SJSA1 (cell line): ENCODE measurements at regions not wholly inside any gene's neighbourhood (a gene's known extent, or its start where the extent isn't known, plus 50 kb on each side); places are given as distances from the start of the nearest gene placed in this dataset.

Experiments
- DNase-seq, 2 experiments: peaks; one replicate each; pipeline ENCODE4 v3.0.0-alpha.2; 2015 to 2020; ENCODE audit warnings: low spot score in 2 of 2, low read depth in 1 of 2
- H3K27ac ChIP-seq: fragments of 250-450 bp; sonication (Bioruptor Pico); 2 replicates; pipeline ENCODE4 v1.5.1; 2020; ENCODE audit warnings: mild to moderate bottlenecking, moderate library complexity
- H3K27me3 ChIP-seq: fragments of 250-450 bp; sonication (Bioruptor Pico); replicated peaks from 2 replicates; pipeline ENCODE4 v1.5.1; 2020; ENCODE audit warnings: mild to moderate bottlenecking, moderate library complexity
- H3K36me3 ChIP-seq: fragments of 250-450 bp; sonication (Bioruptor Pico); 2 replicates; pipeline ENCODE4 v1.5.1; 2020; ENCODE audit warnings: mild to moderate bottlenecking
- H3K4me1 ChIP-seq: fragments of 250-450 bp; sonication (Bioruptor Pico); replicated peaks from 2 replicates; pipeline ENCODE4 v1.6.1; 2021; ENCODE audit warnings: mild to moderate bottlenecking
- H3K4me3 ChIP-seq: fragments of 250-450 bp; sonication (Bioruptor Pico); 2 replicates; pipeline ENCODE4 v1.5.1; 2020; ENCODE audit warnings: mild to moderate bottlenecking
- H3K9me3 ChIP-seq: fragments of 250-450 bp; sonication (Bioruptor Pico); replicated peaks from 2 replicates; pipeline ENCODE4 v1.5.1; 2020; ENCODE audit warnings: mild to moderate bottlenecking

DNA sequence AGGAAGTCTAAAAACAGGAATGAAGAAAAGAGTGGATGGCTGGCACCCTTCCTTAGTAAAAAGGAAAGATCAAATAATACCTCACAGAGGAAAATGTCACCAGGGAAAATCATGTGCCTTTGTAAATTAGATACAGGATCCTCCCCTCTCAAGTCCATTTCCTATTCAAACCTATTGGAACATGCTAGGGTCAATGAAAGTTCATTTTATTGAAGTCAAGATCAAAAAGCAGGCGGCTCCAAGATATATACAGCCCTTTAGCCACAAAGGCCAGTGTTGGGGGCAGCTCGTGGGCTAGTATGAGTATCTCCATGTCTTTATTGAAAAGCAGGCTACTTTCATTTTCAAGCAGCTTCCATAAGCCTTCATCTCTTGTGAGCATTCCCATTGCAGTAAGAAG lies 141.1 kb downstream of the QDPR start:
- no peak overlapping the region for H3K4me3 ChIP-seq
- H3K36me3 ChIP-seq: no peaks in the 10 kb centered on the region
- no peaks in the 10 kb centered on the region for H3K4me1 ChIP-seq
- 0 out of 2 replicates have a peak, but pooled peaks cover 3% of the 10 kb centered on the region for H3K9me3 ChIP-seq
- H3K27ac ChIP-seq: no peak overlapping the region
- no peak for DNase-seq
- no peaks in the 10 kb centered on the region for H3K27me3 ChIP-seq

DNA sequence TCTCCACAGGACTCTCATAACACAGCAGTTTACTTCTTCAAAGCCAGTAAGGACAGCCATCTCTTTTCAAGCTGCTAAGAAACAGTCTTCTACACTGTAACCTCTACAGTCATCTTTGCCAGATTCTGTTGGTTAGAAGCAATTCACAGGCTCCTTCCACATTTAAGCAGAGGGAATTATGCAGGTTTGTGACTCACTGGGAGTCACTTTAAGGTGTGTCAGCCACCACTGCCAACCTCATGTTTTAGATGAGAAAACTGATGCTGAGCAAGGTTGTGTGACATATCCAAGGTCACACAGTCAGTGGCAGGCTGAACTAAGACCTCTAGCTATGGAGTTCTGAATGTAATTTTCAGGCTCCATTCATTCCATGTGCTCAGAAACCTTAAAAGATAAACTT lies 143.5 kb downstream of the QDPR start:
- H3K9me3 ChIP-seq: no peaks in the 10 kb centered on the region
- H3K27ac ChIP-seq: no peak overlapping the region
- no peaks in the 10 kb centered on the region for H3K36me3 ChIP-seq
- no peaks in the 10 kb centered on the region for H3K4me1 ChIP-seq
- no peak overlapping the region for H3K4me3 ChIP-seq
- no peaks in the 10 kb centered on the region for H3K27me3 ChIP-seq
- DNase-seq: no peak

DNA sequence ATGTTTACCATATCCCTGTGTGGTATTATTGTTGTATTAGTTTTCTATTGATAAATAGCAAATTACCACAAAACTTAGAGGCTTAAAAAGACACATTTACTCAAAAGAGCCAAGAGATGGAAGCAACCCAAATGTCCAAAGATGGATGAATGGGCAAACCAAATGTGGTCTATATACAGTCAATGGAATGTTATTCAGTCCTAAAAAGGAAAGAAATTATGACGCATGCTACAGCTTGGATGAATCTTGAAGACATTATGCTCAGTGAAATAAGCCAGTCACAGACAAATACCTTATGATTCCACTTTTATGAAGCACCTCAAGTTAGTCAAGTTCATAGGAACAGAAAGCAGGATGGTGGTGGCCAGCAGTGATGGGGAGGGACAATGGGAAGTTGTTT lies 144.7 kb downstream of the QDPR start:
- Histone ChIP-seq H3K9me3 (no peaks in the 10 kb centered on the region; the same call in 1 of the 2 replicates), H3K4me3 (no peak overlapping the region), H3K4me1 (no peaks in the 10 kb centered on the region), H3K36me3 (no peaks in the 10 kb centered on the region), H3K27me3 (no peaks in the 10 kb centered on the region), H3K27ac (no peak overlapping the region)
- no peak for DNase-seq

GRCh38 chr4:17366496-17366895 lies 145.4 kb downstream of the QDPR start:
- H3K9me3 ChIP-seq: no peaks in the 10 kb centered on the region; the same call in 1 of the 2 replicates
- H3K4me3 ChIP-seq: no peak overlapping the region
- no peaks in the 10 kb centered on the region for H3K4me1 ChIP-seq
- H3K27me3 ChIP-seq: no peaks in the 10 kb centered on the region
- no peaks in the 10 kb centered on the region for H3K36me3 ChIP-seq
- no peak for DNase-seq
- no peak overlapping the region for H3K27ac ChIP-seq

DNA sequence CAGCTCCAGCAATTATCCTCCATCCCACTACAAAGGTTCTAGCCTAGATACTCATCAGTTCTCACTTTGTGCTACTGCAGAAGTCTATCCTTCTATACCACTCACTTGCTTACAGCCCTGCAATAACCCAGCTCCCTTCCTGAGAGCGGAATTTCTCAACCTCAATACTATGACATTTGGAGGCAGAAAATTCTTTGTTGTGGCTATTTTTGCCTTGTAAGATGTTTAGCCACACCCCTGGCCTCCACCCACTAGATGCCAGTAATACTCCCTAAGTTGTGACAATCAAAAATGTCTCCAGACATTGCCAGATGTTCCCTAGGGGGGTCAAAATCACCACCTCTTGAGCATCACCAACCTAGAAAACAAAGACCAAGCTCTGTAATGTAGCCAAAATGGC lies 149.5 kb downstream of the QDPR start:
- Histone ChIP-seq H3K4me3 (no peak overlapping the region), H3K9me3 (no peaks in the 10 kb centered on the region; the same call in none of the 2 replicates), H3K4me1 (no peaks in the 10 kb centered on the region), H3K27ac (no peak overlapping the region), H3K36me3 (no peaks in the 10 kb centered on the region), H3K27me3 (no peaks in the 10 kb centered on the region; the same call in 1 of the 2 replicates)
- DNase-seq: no peak

DNA sequence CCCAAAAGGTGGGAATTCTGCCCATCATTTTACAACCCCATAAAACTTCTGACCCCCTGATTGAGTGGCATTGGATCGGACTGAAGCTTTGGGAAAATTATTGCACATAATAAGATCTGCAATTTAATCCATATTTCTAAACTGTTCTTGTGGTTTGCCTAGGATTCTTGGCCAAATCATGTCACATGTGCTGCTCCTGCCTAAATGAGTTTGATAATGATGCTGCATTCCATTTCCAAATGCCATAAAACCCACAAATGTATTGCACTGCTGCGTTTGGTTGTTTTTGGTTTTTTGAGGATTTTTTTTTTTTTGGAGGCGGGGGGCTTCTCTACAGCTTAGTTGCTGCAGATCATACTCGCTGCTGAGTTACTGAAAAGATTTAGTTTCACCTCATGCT lies 153.6 kb downstream of the QDPR start:
- DNase-seq: no peak
- Histone ChIP-seq H3K9me3 (no peaks in the 10 kb centered on the region; the same call in none of the 2 replicates), H3K4me3 (no peak overlapping the region), H3K27me3 (no peaks in the 10 kb centered on the region; the same call in 1 of the 2 replicates), H3K36me3 (no peaks in the 10 kb centered on the region), H3K27ac (no peak overlapping the region), H3K4me1 (no peaks in the 10 kb centered on the region)

DNA sequence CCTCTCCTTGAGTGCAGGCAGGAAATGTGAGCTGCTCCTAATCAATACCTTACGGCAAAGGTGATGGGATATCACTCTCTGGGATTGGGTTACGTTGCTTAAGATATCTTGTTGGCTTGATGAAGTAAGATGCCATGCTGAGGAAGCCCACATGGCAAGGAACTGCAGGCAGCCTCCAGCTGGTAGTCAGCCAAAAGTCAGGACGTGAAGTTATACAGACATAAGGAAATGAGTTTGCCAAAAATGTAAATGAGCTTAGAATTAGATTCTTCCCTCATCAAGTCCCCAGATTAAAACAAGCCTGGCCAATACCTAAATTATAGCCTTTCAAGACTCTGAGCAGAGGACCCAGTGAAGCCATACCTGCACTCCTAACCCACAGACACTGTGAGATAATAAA lies 155.0 kb downstream of the QDPR start:
- Histone ChIP-seq H3K27me3 (no peaks in the 10 kb centered on the region; the same call in 1 of the 2 replicates), H3K4me1 (no peaks in the 10 kb centered on the region), H3K36me3 (no peaks in the 10 kb centered on the region), H3K9me3 (no peaks in the 10 kb centered on the region; the same call in 1 of the 2 replicates), H3K27ac (no peak overlapping the region), H3K4me3 (no peak overlapping the region)
- DNase-seq: no peak

DNA sequence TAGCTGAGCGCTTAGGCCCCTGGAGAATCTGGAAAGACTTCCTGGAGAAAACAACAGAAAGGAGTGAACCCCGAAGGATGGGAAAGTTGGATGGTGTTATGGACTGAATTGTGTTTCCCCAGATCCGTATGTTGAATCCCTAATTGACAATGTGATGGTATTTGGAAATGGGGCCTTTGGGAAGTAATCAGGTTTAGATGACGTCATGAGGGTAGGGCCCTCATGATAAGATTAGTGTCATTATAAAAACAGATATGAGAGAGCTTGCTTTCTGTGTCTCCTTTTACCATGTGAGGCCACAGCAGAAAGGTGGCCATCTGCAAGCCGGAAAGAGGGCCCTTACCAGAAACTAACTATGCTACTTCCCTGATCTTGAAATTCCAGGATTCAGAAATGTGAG lies 159.5 kb downstream of the QDPR start:
- H3K4me1 ChIP-seq: no peaks in the 10 kb centered on the region
- H3K27ac ChIP-seq: no peak overlapping the region
- H3K9me3 ChIP-seq: no peaks in the 10 kb centered on the region
- H3K4me3 ChIP-seq: no peak overlapping the region
- H3K27me3 ChIP-seq: no peaks in the 10 kb centered on the region
- no peak for DNase-seq
- no peaks in the 10 kb centered on the region for H3K36me3 ChIP-seq

GRCh38 chr4:17347445-17347844 lies 164.4 kb downstream of the QDPR start:
- no peak for DNase-seq
- Histone ChIP-seq H3K4me1 (no peaks in the 10 kb centered on the region), H3K9me3 (no peaks in the 10 kb centered on the region), H3K4me3 (no peak overlapping the region), H3K27ac (no peak overlapping the region), H3K36me3 (no peaks in the 10 kb centered on the region), H3K27me3 (no peaks in the 10 kb centered on the region)

DNA sequence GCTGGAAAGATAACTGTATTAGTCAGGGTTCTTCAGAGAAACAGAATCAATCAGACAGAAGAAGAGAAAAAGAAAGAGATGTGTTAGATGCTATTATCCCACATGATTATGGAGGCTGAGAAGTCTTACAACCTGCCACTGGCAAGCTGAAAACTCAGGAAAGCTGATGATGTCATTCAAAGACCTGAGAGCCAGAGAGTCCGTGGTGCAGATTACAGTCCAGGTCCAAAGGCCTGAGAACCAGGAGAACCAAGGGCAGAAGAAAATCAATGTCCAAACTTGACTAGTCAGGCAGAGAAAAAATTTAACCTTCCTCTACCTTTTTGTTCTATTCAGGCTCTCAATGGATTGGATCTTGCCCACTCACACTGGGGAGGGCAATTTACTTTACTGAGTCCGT lies 172.5 kb downstream of the QDPR start:
- Histone ChIP-seq H3K36me3 (no peaks in the 10 kb centered on the region), H3K4me3 (no peak overlapping the region), H3K9me3 (0 out of 2 replicates have a peak, but pooled peaks cover 2% of the 10 kb centered on the region), H3K27me3 (peaks cover 10% of the 10 kb centered on the region), H3K4me1 (no peaks in the 10 kb centered on the region), H3K27ac (no peak overlapping the region)
- no peak for DNase-seq

DNA sequence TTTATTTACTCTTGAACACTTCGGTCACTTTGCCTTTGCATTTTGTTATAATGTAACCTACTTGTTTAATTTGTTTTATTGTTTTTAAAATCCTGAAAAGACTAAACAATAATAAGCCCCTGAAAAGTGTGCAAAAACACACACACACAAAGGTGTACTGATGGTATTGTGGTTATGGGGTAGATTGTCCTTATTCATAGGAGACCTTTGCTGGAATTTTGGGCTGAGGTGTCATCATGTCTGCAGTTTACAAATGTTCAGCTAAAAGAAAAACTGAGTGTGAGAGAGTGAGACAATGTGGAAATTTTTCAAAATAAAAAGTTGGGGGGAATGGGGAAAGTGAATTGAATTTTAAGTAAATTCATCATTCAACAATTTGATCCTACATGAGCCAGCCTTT lies 174.9 kb downstream of the QDPR start:
- Histone ChIP-seq H3K4me3 (no peak overlapping the region), H3K4me1 (no peaks in the 10 kb centered on the region), H3K27ac (no peak overlapping the region), H3K9me3 (0 out of 2 replicates have a peak, but pooled peaks cover 2% of the 10 kb centered on the region), H3K27me3 (peaks cover 12% of the 10 kb centered on the region), H3K36me3 (no peaks in the 10 kb centered on the region)
- DNase-seq: no peak

DNA sequence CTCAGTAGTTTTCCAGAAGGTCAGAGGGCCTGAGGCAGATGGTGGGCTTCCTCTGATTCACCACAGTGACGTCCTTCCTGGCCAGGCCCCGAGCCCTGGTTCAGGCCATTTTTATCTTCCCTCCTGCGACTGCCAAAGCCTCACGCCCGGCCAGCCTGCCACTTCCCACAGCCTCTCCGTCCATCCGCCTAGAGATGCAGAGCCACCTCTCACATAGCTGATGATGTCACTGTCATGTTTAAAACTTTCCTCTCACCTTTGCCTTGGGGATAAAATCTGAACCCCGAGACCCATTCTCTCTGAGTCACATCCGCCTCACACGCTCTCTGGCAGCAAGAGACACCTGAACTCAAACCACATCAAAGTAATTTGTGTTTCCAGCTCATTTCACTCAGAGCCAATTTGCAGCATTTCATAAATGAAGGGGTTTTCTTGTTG lies 175.3 kb downstream of the QDPR start:
- Histone ChIP-seq H3K27me3 (peaks cover 12% of the 10 kb centered on the region), H3K4me3 (no peak overlapping the region), H3K36me3 (no peaks in the 10 kb centered on the region), H3K9me3 (0 out of 2 replicates have a peak, but pooled peaks cover 2% of the 10 kb centered on the region), H3K27ac (no peak overlapping the region), H3K4me1 (no peaks in the 10 kb centered on the region)
- DNase-seq: no peak

GRCh38 chr4:17336069-17336468 lies 175.8 kb downstream of the QDPR start:
- Histone ChIP-seq H3K27ac (no peak overlapping the region), H3K4me3 (no peak overlapping the region)

GRCh38 chr4:17335371-17335770 lies 176.5 kb downstream of the QDPR start:
- Histone ChIP-seq H3K27me3 (peaks cover 12% of the 10 kb centered on the region), H3K4me1 (no peaks in the 10 kb centered on the region), H3K36me3 (no peaks in the 10 kb centered on the region), H3K9me3 (0 out of 2 replicates have a peak, but pooled peaks cover 2% of the 10 kb centered on the region), H3K4me3 (no peak overlapping the region), H3K27ac (no peak overlapping the region)
- no peak for DNase-seq

More at GRCh38 chr4:17336069-17336468, 175.8 kb downstream of the QDPR start:
- no peak for DNase-seq
- Histone ChIP-seq H3K36me3 (no peaks in the 10 kb centered on the region), H3K9me3 (0 out of 2 replicates have a peak, but pooled peaks cover 2% of the 10 kb centered on the region), H3K27me3 (peaks cover 12% of the 10 kb centered on the region), H3K4me1 (no peaks in the 10 kb centered on the region)

DNA sequence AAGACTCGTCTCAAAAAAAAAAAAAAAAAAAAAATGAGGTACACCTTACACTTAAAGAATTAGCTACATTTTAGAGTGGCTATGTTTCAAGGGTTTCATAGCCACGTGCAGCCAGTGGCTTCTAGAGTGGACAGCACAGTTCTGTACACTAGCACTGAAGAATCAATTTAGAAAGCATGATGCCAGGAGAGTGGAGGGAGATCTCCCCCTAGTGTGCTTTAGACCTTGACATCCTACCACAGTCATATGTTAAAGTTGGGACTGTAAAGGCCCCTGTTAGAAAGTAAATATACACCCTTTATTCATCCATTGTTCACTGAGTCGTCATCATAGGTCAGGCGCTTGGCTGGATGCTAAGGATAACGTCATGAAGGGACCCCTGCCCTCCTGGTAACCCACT lies 179.4 kb downstream of the QDPR start:
- no peaks in the 10 kb centered on the region for H3K36me3 ChIP-seq
- no peak overlapping the region for H3K4me3 ChIP-seq
- no peaks in the 10 kb centered on the region for H3K4me1 ChIP-seq
- H3K27me3 ChIP-seq: peaks cover 11% of the 10 kb centered on the region
- H3K27ac ChIP-seq: no peak overlapping the region
- no peak for DNase-seq
- H3K9me3 ChIP-seq: 0 out of 2 replicates have a peak, but pooled peaks cover 2% of the 10 kb centered on the region
